Mucosa of rectum (tissue), 2 donors: ENCODE measurements at regions not wholly inside any gene's neighbourhood (a gene's known extent, or its start where the extent isn't known, plus 50 kb on each side); places are given as distances from the start of the nearest gene placed in this dataset.

Source experiments
- H3K27ac ChIP-seq, 2 donors: one replicate each; pipeline ENCODE4 v1.7.0; 2013; ENCODE audit warnings: inconsistent platforms in 2 of 2, low read depth in 2 of 2, low read length in 2 of 2
- H3K27me3 ChIP-seq, 2 donors: one replicate each; pipeline ENCODE4 v1.7.0; 2013; ENCODE audit warnings: low read length in 2 of 2; ENCODE audit not compliant: control insufficient read depth in 2 of 2, insufficient read depth in 2 of 2
- H3K36me3 ChIP-seq, 2 donors: one replicate each; pipeline ENCODE4 v1.7.0; 2013; ENCODE audit warnings: low read length in 2 of 2; ENCODE audit not compliant: control insufficient read depth in 2 of 2, insufficient read depth in 2 of 2
- H3K4me1 ChIP-seq, 2 donors: one replicate each; pipeline ENCODE4 v1.7.0; 2013; ENCODE audit warnings: low read length in 2 of 2, mild to moderate bottlenecking in 1 of 2; ENCODE audit not compliant: control insufficient read depth in 2 of 2, insufficient read depth in 2 of 2
- H3K4me3 ChIP-seq, 2 donors: one replicate each; pipeline ENCODE4 v1.7.0; 2013; ENCODE audit warnings: low read length in 2 of 2
- H3K9ac ChIP-seq, 2 donors: one replicate each; pipeline ENCODE4 v1.7.0; 2013; ENCODE audit warnings: low read length in 2 of 2, low read depth in 1 of 2, mild to moderate bottlenecking in 1 of 2
- H3K9me3 ChIP-seq, 2 donors: one replicate each; pipeline ENCODE4 v1.7.0; 2013; ENCODE audit warnings: low read length in 2 of 2; ENCODE audit not compliant: control insufficient read depth in 2 of 2
- donor health status: healthy.
- donor health status: Normal muscosa, but diverticular disease.

- no peak overlapping the region for H3K9ac ChIP-seq
- no peaks in the 10 kb centered on the region for H3K36me3 ChIP-seq
- no peaks in the 10 kb centered on the region for H3K4me1 ChIP-seq
- H3K4me3 ChIP-seq = no peak overlapping the region
- H3K9me3 ChIP-seq = no peaks in the 10 kb centered on the region
- H3K27me3 ChIP-seq = no peaks in the 10 kb centered on the region
- no peak overlapping the region for H3K27ac ChIP-seq
These were observed 271.7 kb downstream of the RBM43 start for GRCh38 chr2:150989969-150990368.

- Histone ChIP-seq H3K4me3 (no peak overlapping the region), H3K27me3 (no peaks in the 10 kb centered on the region), H3K27ac (no peak overlapping the region), H3K4me1 (no peaks in the 10 kb centered on the region), H3K36me3 (no peaks in the 10 kb centered on the region), H3K9me3 (no peaks in the 10 kb centered on the region), H3K9ac (no peak overlapping the region)
These were observed 275.9 kb downstream of the RBM43 start for GRCh38 chr2:150985741-150986140.

- H3K9ac ChIP-seq = no peak overlapping the region
- H3K4me3 ChIP-seq = no peak overlapping the region
- H3K36me3 ChIP-seq = no peaks in the 10 kb centered on the region
- no peaks in the 10 kb centered on the region for H3K4me1 ChIP-seq
- no peaks in the 10 kb centered on the region for H3K27me3 ChIP-seq
- no peaks in the 10 kb centered on the region for H3K9me3 ChIP-seq
- H3K27ac ChIP-seq = no peak overlapping the region
These were observed 278.3 kb downstream of the RBM43 start for GRCh38 chr2:150983314-150983897.

- H3K4me3 ChIP-seq = no peak overlapping the region
- no peak overlapping the region for H3K27ac ChIP-seq
- H3K4me1 ChIP-seq = no peaks in the 10 kb centered on the region
- no peaks in the 10 kb centered on the region for H3K9me3 ChIP-seq
- H3K27me3 ChIP-seq = no peaks in the 10 kb centered on the region
- H3K36me3 ChIP-seq = no peaks in the 10 kb centered on the region
- H3K9ac ChIP-seq = no peak overlapping the region
These were observed 279.8 kb downstream of the RBM43 start for GRCh38 chr2:150981826-150982225.

GRCh38 chr2:150978053-150978452 is 283.6 kb downstream of the RBM43 start:
- Histone ChIP-seq H3K4me3 (no peak overlapping the region), H3K27ac (no peak overlapping the region)

GRCh38 chr2:150977296-150977695 is 284.4 kb downstream of the RBM43 start:
- H3K36me3 ChIP-seq = no peaks in the 10 kb centered on the region
- H3K27me3 ChIP-seq = no peaks in the 10 kb centered on the region
- H3K4me1 ChIP-seq = no peaks in the 10 kb centered on the region
- no peak overlapping the region for H3K27ac ChIP-seq
- H3K4me3 ChIP-seq = no peak overlapping the region
- no peaks in the 10 kb centered on the region for H3K9me3 ChIP-seq
- no peak overlapping the region for H3K9ac ChIP-seq

More at GRCh38 chr2:150978053-150978452, 283.6 kb downstream of the RBM43 start:
- Histone ChIP-seq H3K27me3 (no peaks in the 10 kb centered on the region), H3K36me3 (no peaks in the 10 kb centered on the region), H3K9ac (no peak overlapping the region), H3K4me1 (no peaks in the 10 kb centered on the region), H3K9me3 (no peaks in the 10 kb centered on the region)

- Histone ChIP-seq H3K27me3 (no peaks in the 10 kb centered on the region), H3K4me1 (no peaks in the 10 kb centered on the region), H3K4me3 (no peak overlapping the region), H3K27ac (no peak overlapping the region), H3K9ac (no peak overlapping the region), H3K36me3 (no peaks in the 10 kb centered on the region), H3K9me3 (no peaks in the 10 kb centered on the region)
These were observed 285.1 kb downstream of the RBM43 start for GRCh38 chr2:150976604-150977003.

GRCh38 chr2:150974864-150975263 is 286.8 kb downstream of the RBM43 start:
- Histone ChIP-seq H3K36me3 (no peaks in the 10 kb centered on the region), H3K4me3 (no peak overlapping the region), H3K27ac (no peak overlapping the region), H3K9me3 (no peaks in the 10 kb centered on the region), H3K27me3 (no peaks in the 10 kb centered on the region), H3K9ac (no peak overlapping the region), H3K4me1 (no peaks in the 10 kb centered on the region)

- no peaks in the 10 kb centered on the region for H3K36me3 ChIP-seq
- no peak overlapping the region for H3K4me3 ChIP-seq
- no peak overlapping the region for H3K9ac ChIP-seq
- H3K9me3 ChIP-seq = no peaks in the 10 kb centered on the region
- H3K27ac ChIP-seq = no peak overlapping the region
- no peaks in the 10 kb centered on the region for H3K27me3 ChIP-seq
- no peaks in the 10 kb centered on the region for H3K4me1 ChIP-seq
These were observed 287.4 kb downstream of the RBM43 start for GRCh38 chr2:150974234-150974633.

- Histone ChIP-seq H3K9ac (no peak overlapping the region), H3K36me3 (no peaks in the 10 kb centered on the region), H3K4me3 (no peak overlapping the region), H3K9me3 (no peaks in the 10 kb centered on the region), H3K4me1 (no peaks in the 10 kb centered on the region), H3K27ac (no peak overlapping the region), H3K27me3 (no peaks in the 10 kb centered on the region)
These were observed 289.8 kb downstream of the RBM43 start for GRCh38 chr2:150971910-150972309.

GRCh38 chr2:150963336-150963735 is 298.3 kb downstream of the RBM43 start:
- no peaks in the 10 kb centered on the region for H3K4me1 ChIP-seq
- H3K27me3 ChIP-seq = no peaks in the 10 kb centered on the region
- no peaks in the 10 kb centered on the region for H3K36me3 ChIP-seq
- H3K4me3 ChIP-seq = no peak overlapping the region
- H3K9me3 ChIP-seq = no peaks in the 10 kb centered on the region
- H3K9ac ChIP-seq = no peak overlapping the region
- H3K27ac ChIP-seq = no peak overlapping the region
